Neural progenitor cell (in vitro differentiated cells): ENCODE measurements at regions not wholly inside any gene's neighbourhood (a gene's known extent, or its start where the extent isn't known, plus 50 kb on each side); places are given as distances from the start of the nearest gene placed in this dataset.

Experiments used
- CTCF ChIP-seq: fragments of 200-600 bp; sonication (generic); IDR thresholded peaks from 2 replicates; pipeline ENCODE4 v1.5.1; 2017; ENCODE audit warnings: antibody characterized with exemption, mild to moderate bottlenecking
- EZH2 ChIP-seq: fragments of 200-600 bp; sonication (generic); IDR thresholded peaks from 2 replicates; pipeline ENCODE4 v1.6.1; 2017; ENCODE audit warnings: antibody characterized with exemption, mild to moderate bottlenecking, moderate library complexity
- EZH2phosphoT487 ChIP-seq: fragments of 200-600 bp; sonication (generic); IDR thresholded peaks from 2 replicates; pipeline ENCODE4 v1.6.1; 2017; ENCODE audit warnings: antibody characterized with exemption

GRCh38 chr6:112594886-112595594 lies 247.9 kb downstream of the RFPL4B start:
- no peak for TF ChIP-seq CTCF
- no peak for TF ChIP-seq EZH2
- no peak for TF ChIP-seq EZH2phosphoT487
